Ishikawa (cell line): ENCODE measurements at regions not wholly inside any gene's neighbourhood (a gene's known extent, or its start where the extent isn't known, plus 50 kb on each side); places are given as distances from the start of the nearest gene placed in this dataset.

Experiments used
- CEBPB ChIP-seq: IDR thresholded peaks from 2 replicates; pipeline ENCODE4 v1.6.1; 2012
- CREB1 ChIP-seq: IDR thresholded peaks from 2 replicates; pipeline ENCODE4 v1.6.1; 2012; ENCODE audit warnings: low read depth
- EGR1 ChIP-seq: IDR thresholded peaks from 2 replicates; pipeline ENCODE4 v1.6.1; 2012
- EP300 ChIP-seq: IDR thresholded peaks from 2 replicates; pipeline ENCODE4 v1.6.1; 2012; ENCODE audit warnings: borderline replicate concordance
- FOXM1 ChIP-seq: IDR thresholded peaks from 2 replicates; pipeline ENCODE4 v1.6.1; 2012; ENCODE audit warnings: low read depth, borderline replicate concordance
- RAD21 ChIP-seq: IDR thresholded peaks from 2 replicates; pipeline ENCODE4 v1.6.1; 2012; ENCODE audit warnings: low read depth
- REST ChIP-seq: IDR thresholded peaks from 2 replicates; pipeline ENCODE4 v1.6.1; 2012; ENCODE audit warnings: low read depth, mild to moderate bottlenecking
- TAF1 ChIP-seq: IDR thresholded peaks from 2 replicates; pipeline ENCODE4 v1.6.1; 2012; ENCODE audit warnings: low read depth, mild to moderate bottlenecking
- TCF12 ChIP-seq: IDR thresholded peaks from 2 replicates; pipeline ENCODE4 v1.6.1; 2012; ENCODE audit warnings: low read depth
- TEAD4 ChIP-seq: IDR thresholded peaks from 2 replicates; pipeline ENCODE4 v1.6.1; 2012
- USF1 ChIP-seq: IDR thresholded peaks from 2 replicates; pipeline ENCODE4 v1.6.1; 2012
- YY1 ChIP-seq: IDR thresholded peaks from 2 replicates; pipeline ENCODE4 v1.6.1; 2012; ENCODE audit warnings: low read depth
- TF ChIP-seq, protein P1 (sequence below): IDR thresholded peaks from 2 replicates; pipeline ENCODE4 v1.6.1; 2012

DNA sequence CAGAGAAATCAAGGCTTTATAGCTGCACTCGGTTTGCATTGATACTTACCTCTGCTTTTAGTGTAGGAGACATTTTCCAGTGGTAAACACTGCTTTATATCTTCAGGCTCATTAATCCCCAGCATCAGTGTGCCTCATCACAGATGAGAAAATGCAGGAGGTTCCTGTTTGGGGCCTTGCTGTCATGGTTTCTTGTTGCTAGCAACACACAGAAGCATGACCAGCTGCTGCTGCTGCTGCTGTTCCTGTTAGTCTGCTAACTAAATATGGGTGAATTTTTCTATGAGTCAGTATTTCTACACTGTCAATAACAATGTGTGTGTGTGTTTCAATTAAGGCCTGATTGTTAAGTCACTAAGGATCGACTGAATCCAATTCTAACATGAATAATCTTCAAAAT, 85.8 kb upstream of the RGS1 start:
- TF ChIP-seq CEBPB (no peak), TEAD4 (no peak), TCF12 (no peak), RAD21 (no peak), TAF1 (no peak), EGR1 (no peak), CREB1 (no peak), REST (no peak), FOXM1 (no peak), EP300 (no peak), YY1 (no peak), USF1 (no peak)
- TF ChIP-seq, protein P1, sequence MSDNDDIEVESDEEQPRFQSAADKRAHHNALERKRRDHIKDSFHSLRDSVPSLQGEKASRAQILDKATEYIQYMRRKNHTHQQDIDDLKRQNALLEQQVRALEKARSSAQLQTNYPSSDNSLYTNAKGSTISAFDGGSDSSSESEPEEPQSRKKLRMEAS, result no peak
